Inferior parietal cortex (tissue), 1 donor: ENCODE measurements at regions not wholly inside any gene's neighbourhood (a gene's known extent, or its start where the extent isn't known, plus 50 kb on each side); places are given as distances from the start of the nearest gene placed in this dataset.

Experiments
- DNase-seq: peaks from one replicate; pipeline ENCODE4 v3.0.0-alpha.2; 2016; ENCODE audit errors: extremely low spot score

DNA sequence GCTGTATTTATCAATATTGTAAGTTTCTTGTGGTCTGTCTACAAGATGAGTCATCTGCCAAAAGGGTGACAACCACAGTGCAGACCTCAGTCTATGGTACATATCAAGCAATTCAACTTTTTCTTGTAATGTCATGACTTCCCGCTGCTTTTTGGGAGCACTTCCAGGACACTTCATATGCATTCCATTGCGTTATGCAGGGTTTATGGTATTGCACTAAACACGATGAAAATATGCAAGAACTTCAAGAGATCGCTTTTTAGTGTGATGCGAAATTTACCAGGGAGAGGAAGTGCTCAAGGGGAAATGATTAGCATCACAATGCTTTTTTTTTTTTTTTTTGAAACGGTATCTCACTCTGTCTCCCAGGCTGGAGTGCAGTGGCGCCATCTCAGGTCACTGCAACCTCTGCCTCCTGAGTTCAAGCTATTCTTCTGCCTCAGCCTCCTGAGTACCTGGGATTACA is 166.5 kb downstream of the TFAP2A start:
- no peak for DNase-seq

DNA sequence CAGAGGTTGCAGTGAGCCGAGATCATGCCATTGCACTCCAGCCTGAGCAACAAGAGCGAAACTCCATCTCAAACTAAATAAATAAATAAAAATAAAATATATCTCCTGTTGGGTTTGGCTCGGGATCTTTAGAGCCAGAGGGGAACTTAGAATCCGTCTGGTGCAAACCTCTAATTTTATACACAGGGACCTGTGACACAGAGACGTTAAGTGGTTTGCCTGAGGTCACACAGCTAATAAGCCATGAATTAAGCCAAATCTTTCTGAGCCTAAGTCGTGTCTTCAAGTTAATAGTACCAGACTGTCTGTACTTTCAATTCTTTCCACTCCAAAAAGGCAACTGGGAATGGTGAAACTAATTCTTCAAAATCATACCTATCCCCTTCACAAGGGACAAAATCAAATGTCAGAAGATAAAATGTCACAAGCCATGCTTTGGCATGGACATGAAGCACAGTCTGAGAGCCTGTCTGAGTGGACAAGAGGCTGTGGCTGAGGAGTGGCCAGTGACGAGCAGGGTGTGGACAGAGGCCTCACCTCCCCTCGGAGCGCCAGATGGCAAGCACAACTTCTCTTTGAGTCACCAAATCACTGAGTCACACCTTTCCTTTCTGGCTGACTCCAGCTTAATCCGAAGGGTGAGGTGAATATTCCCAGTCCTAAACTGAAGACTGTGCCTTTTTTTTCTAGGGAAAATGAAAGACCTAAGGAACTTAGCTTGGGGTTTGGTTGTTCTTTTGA is 177.4 kb downstream of the TFAP2A start:
- no peak for DNase-seq

DNA sequence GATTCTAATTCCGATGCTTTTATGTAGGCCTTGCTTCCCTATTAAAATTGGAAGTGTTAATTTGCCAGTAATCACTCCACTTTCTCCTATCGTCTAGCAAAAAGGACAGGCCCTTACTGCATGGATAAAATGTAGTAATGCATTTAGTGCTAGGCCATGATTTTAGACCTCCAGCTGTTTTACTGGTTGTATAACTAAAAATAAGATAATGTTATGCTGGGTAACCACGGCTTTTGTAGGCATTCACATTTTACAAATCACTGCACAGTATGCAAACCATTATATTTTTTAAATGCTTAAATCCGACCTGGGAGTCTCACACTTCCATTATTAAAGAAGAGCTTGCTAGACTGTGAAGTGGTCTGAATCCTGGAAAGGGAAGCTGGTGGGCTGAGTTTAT is 179.5 kb downstream of the TFAP2A start:
- no peak for DNase-seq

DNA sequence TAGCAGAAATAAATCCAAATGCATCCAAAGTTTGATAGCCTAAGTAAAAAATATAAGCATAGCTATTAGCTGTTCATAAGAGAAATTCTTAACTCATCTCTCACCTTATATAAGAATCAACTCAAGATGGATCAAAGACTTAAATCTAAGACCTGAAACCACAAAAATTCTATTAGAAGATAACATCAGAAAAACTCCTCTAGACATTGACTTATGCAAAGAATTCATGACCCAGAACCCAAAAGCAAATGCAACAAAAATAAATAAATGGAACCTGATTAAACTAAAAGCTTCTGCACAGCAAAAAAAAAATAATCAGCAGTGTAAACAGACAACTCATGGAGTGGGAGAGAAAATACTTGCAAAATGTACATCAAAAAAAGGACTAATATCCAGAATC is 184.3 kb downstream of the TFAP2A start:
- no peak for DNase-seq

DNA sequence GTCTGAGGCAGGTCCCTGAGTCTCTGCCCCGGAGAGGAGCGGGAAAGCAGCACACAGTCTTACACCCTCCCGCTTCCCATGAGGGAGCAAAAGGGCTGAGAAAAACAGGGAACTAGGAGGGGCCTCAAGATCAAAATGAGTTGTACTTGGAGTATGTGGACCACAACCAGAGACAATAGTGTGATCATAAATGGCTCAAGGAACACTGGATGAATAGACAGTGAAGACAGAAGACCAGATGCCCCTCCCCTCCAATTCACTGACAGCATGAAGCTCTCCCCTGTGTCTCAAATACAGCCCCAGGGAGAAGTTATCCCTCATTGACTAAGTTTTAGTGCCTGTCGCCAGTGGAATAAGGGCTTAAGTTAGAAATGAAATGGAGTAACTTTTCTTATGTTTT is 191.0 kb downstream of the TFAP2A start:
- DNase-seq = no peak

DNA sequence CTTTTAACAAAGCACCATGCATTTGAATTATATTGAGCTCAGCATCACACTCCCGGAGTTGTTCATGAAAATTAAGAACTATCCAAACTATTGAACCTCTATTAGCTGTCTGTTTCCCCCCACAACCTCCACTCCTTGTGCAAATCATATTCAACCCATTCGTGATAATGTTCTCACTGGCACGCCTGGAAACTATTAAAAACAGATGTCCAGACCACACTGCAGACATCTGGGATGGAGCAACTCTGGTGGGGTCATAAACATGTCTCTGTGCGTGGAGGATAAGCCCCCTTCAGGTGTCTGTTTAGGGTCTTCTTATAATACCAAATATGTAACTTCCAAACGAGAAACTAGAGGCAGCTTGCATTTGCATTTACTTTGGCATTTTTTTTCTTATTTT is 193.7 kb downstream of the TFAP2A start:
- DNase-seq = no peak

DNA sequence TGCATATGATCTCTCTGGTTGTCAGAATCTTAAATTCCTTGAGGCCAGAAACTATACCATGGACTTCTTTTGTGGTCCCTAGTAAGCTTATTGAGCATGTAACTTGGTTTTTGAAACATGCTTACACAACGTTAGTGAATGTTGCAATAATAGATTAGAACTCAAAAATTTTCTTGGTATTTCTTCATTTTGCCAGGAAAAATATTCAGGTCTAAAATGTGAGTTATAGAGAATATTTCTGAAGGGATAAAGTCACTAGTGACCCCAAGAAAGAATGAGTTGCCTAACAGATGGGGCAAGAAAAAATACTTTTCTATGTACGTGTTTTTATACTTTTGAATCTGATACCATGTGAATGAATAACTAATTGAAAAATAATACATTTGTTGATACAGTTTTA is 195.4 kb downstream of the TFAP2A start:
- no peak for DNase-seq

DNA sequence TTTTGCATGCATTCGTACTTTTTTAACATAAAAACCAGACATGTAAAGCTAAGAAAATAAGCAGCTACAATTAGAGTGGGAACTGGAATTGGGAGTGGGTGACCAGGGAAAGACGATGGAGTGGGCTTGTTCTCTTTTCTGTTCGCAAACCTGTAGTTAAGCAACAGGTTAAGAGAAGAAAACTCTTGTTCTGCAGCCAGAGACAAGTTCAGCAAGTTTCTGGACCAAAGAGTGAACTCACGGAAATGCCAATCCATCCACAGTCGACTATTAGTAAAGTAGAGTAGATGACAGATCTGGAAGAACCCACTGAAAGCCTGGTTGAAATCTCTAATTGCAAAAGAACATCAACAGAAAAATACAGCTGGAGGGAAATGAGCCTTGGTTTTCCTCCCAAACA is 197.8 kb downstream of the TFAP2A start:
- DNase-seq = no peak

DNA sequence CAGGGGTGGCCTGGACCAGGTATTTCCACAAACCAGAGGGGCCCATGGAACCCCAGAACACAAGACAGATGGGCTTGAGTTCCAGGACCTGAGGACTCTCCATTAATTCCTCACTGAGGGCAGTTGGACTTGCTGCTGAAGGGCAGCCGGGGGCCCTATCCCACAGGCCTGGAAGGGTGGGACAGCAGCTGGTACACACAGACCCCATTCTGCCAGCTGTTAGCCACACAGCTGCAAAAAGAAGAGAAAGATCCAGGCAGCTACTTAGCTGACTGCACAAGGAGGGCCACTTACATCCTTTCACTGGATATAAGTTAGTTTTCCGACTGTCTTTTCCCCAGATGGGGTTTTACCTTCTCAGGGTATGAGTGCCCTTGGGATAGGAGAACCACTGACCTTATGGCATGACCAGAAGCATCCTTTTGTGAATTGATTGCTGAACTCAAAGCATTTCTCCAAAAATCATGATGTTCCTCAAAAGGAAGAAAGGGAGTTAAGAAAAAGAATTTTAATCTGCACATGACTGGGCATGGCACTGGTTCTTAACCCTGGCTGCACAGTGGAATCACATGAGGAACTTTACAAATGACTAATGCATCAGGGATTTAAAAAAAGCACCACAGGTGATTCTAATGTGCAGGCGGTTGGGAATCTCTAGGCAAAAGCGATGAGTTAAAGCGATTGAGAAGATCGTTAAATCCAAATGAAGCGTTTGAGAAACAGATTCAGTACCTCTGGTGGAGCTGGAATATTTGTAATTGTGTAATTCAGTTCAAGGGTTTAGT is 199.4 kb downstream of the TFAP2A start:
- no peak for DNase-seq

DNA sequence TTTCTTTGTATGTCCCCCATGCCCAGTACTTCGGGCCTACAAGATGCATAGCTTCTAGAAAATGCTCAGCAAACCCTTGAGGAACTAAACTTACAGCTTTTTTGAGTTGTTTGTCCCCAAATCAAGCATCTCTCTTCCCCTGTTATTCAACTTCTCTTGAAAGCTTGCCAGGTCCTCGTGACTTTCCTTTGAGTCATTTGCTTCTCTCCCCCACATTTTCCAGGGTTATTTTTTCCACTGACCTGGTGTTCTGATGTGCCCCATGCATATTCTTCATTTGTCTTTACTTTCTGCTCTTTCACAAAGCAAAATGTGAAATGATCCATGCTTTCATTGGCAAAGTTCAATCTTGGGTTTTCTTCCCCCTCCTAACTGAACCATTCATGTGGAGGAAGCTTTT is 204.8 kb downstream of the TFAP2A start:
- DNase-seq = no peak

DNA sequence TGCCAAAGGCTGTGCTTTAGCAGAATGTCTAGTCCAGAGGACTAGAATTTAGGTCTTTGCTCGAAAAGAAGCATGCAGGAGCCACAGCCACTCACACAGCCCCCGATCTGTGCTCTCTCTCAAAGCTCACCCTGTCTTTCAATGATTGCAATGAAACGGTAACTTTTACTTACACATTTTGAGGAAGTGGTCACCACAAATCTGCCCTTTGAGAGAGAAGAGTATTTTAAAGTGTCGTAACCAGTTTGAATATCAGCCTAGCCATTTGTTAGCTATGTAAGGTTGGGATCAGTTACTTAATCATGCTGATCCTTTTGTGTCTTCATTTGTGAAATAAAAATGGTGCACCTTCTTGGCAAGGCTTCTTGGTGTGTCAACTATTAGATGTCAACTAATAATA is 209.0 kb downstream of the TFAP2A start:
- no peak for DNase-seq

DNA sequence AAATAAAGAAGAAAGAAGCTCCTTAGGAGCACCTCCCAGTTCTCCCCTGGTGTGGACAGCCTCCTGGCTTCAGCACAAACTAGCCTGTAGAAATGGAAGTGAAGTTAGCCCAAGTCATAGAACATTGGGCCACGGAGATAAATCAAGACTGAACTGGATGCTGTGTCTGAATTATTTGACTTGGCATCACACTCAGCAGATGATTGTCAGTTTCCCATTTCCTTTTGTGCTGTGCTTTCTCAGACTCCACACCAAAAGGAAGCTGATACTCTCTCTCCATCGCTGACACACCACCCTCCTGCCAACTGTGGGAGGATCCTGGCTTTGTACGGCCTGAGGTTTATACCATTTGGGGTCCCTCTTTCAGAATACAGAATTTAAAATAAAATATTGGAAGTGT is 209.8 kb downstream of the TFAP2A start:
- no peak for DNase-seq

DNA sequence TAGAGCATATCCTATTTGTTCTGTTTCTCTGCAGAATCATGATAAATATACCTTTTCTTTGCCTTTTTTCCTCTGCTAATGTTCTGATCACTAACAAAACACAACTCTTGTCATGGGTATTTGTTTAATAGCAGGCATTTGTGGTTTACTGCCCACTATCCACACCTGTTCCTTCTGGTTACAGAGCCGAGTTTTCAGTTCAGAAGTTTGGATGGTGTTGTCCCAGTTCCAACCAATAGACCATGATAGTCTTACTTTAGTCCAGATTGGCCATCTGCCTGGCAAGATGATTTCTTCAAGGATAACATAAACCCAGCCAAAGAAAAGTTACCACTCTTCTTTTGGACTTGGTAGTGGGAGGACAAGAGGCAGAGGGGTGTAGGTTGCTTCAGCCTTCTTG is 211.2 kb downstream of the TFAP2A start:
- no peak for DNase-seq

DNA sequence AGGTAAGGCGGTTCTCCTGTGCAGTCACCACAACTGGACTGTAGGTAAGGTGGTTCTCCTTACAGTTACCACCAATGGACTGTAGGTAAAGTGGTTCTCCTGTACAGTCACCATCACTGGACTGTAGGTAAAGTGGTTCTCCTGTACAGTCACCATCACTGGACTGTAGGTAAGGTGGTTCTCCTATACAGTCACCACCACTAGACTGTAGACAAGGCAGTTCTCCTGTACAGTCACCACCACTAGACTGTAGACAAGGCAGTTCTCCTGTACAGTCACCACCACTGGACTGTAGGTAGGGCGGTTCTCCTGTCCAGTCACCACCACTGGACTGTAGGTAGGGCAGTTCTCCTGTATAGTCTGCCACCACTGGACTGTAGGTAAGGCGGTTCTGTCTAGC is 212.3 kb downstream of the TFAP2A start:
- no peak for DNase-seq

DNA sequence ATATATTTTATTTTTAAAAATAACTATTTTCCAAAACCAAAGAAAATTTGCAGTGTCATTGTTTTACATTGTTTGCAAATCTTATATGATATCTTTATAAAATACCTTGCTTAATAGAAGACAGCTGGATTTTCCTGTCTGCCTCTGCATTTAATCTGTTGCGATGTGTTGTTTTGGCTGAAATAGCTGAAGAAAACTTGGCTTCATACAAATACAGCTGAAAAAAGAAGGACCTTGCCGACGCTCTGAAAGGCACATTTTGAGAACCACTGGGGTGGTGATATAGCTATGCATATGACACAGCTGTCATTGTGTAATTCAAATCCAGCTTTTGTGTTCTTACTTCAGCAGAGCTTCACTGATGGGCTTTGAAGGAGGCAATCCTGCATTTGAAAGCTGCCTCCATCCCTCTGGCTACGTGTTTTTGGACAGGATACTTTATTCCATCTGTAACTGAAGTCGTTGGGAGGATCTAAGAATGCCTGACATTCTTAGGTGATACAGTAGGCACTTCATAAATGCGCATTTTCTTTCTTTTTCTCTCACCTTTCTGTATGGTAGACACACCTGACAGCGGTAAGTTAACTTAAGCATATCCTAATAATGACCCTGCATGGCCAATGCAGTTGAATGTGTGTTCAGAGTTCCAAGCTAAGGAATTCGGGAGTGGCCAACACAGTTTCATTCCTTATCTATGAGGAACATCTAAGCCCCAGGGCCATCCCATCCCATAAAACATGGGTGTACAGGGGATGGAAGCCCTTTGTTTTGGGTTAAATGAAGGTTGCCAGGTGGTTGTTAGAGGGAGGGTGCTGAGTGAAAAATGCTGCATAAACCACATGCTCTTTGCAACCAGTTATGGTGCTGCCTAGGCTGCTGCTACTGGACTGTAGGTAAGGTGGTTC is 213.0 kb downstream of the TFAP2A start:
- no peak for DNase-seq

DNA sequence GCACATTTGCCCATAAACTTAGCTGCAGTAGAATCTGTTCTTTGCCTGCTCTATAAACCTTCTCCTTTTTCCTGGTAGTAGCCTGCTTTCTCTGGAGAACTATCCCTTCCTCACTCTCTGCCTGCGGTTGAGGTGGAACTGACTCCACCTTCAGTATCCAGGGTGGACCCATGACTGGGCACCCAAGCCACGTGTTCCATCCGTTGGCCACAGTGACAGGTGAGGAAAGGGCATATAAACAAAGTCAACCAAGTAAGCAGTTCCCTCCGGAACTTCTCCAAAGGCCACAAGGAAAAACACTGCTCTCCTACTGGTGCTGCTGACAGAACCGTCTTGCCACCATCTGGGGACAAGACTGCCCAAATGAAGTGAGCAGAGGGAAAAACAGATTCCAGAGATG is 218.8 kb downstream of the TFAP2A start:
- DNase-seq = no peak

DNA sequence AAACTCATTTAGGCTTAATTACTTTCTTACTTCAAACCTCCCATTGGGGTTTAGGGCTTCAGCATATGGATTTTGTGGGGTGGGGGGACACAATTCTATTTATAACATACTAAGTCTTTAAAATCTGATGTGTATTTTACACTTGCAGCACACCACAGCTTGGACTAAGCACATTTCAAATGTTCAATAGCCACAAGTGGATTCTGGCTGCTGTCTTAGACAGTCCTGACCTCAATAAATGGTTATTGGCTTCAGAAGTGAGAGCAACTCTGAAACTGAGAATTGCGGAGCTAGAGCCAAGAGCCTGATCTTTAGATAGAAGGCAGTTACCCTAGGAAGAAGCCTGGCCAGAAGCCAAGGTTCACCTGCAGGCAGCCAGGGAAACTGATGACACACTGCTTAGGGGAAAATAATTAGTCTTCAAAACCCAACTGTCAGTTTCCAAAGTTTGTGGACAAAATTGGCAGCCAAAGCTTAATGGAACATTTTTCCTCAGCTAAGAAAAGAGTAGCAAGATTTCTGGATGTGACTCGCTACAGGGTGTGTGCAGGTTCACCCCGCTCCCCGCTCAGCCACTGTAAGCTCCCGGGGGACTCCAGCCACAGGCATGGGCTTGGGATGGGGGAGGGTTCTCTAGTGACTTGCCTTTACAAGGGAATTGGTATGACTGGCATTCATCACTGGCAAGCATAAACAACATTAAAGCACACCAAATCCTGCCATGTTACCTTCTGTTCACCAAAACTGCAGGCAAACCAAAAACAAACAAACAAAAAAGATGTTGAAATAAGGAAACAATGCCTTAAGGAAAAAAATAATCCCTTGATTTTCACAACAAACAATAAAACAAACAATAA is 219.8 kb downstream of the TFAP2A start:
- DNase-seq = no peak

DNA sequence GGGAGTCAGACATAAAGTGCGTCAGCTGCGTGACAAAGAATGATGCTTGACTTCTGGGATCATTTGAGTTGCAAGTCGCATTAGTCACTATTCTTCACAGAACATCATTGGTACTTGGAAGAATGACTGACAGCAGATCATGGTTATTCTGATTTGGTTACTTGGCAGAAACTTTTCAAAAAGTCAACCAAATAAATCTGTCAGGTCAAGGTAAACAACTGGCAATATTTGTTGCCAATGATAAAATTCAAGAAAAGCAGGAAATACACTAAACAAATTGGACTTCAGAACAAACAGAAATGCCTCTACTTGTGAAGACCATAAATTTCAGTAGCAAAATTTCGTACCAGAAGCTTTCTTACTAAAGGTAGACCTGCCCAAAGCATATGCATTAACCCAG is 221.6 kb downstream of the TFAP2A start:
- no peak for DNase-seq

DNA sequence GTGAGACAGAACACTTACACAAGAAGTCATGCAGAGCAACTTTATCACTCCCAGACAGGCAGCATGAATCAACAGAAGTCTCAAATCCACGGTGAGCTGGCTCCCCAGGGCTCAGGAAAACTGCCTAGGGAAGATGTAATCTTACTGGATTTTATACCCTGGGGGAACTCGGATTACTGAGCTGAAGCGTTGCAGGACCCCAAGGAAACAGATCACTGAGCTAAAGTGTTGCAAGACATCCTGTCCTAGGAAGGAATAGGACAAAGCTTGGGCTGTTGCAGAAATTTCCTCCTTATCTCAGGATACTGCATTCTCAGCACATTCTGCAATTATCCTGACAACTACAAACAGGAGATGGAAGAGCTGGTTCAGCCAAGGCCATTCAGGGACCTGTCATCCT is 224.8 kb downstream of the TFAP2A start:
- DNase-seq = no peak

DNA sequence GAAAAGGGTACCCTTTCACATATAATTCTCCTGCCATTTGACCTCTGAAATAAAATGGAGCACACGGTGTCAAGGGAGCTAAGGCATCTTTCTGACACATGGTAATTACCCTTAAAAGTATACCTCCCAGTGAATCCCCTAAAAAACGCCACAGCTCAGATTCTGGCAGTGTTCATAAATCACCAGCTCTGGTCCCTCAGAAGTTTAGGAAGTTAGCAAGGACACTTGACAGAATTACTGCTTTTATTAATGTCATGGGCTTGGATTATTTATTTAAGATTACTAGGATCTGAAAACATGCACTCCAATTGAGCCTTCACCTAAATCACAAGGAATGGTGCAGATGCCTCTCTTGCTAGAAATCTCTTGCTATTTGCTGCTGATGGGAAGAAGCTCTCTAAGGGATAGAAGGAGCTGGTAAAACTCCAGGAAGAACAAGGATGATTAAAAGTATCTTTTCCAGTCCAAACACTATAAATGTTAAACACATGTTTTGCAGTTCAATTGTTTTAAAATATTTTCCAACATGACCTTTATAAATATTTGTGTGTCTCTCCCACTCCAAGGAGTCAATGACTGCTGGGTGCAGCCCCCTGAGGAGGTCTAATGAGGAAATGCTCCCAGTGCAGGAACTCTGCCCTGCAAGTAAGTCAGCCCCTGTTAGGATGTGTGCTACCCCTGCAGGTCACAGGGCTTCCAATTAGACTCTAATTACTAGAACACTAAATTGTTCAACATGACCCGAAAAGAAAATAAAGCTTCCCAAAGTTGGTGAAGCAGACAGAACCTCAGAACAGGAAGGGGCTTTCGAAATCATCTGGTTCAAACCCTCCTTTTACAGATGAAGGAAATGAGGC is 230.3 kb downstream of the TFAP2A start:
- no peak for DNase-seq
